ENCODE measurements at regions not wholly inside any gene's neighbourhood (a gene's known extent, or its start where the extent isn't known, plus 50 kb on each side); places are given as distances from the start of the nearest gene placed in this dataset.
"Not testable (repeated sequence)": the region's sequence is repeated elsewhere in the genome, so short reads cannot be mapped to it uniquely, and the experiment has no call there.

GRCh38 chr18:38489721-38490120, 924.1 kb upstream of the CELF4 start:
- not testable (repeated sequence) for TF ChIP-seq POLR2A, CTCF, POLR2AphosphoS5 (IDR thresholded peaks at IDR 0.05)
